Inflammatory macrophage treated with lipopolysaccharide for 4 hours (primary cell): ENCODE measurements at regions not wholly inside any gene's neighbourhood (a gene's known extent, or its start where the extent isn't known, plus 50 kb on each side); places are given as distances from the start of the nearest gene placed in this dataset.
"Not testable (repeated sequence)": the region's sequence is repeated elsewhere in the genome, so short reads cannot be mapped to it uniquely, and the experiment has no call there.

Source experiments
- DNase-seq: peaks from one replicate; pipeline ENCODE4 v3.0.0-alpha.2; 2020

- DNase-seq: peak; percentile 53
Measured at GRCh38 chr22:25281675-25282345, 62.4 kb downstream of the CRYBB2 start.

- no peak for DNase-seq
Measured at GRCh38 chr22:25282346-25282670, 62.9 kb downstream of the CRYBB2 start.

- no peak for DNase-seq
Measured at GRCh38 chr22:25282671-25283561, 63.5 kb downstream of the CRYBB2 start.

GRCh38 chr22:25288481-25288880 lies 69.0 kb downstream of the CRYBB2 start:
- not testable (repeated sequence) for DNase-seq

- DNase-seq: not testable (repeated sequence)
Measured at GRCh38 chr22:25301912-25302311, 82.5 kb downstream of the CRYBB2 start.

- DNase-seq: not testable (repeated sequence)
Measured at GRCh38 chr22:25309586-25309985, 90.1 kb downstream of the CRYBB2 start.

GRCh38 chr22:25311924-25312323 lies 92.5 kb downstream of the CRYBB2 start:
- DNase-seq: not testable (repeated sequence)

GRCh38 chr22:25318081-25318823 lies 98.8 kb downstream of the CRYBB2 start:
- no peak for DNase-seq

GRCh38 chr22:25327018-25327755 lies 107.7 kb downstream of the CRYBB2 start:
- no peak for DNase-seq

GRCh38 chr22:25331050-25331449 lies 111.6 kb downstream of the CRYBB2 start:
- DNase-seq: no peak

- DNase-seq: not testable (repeated sequence)
Measured at GRCh38 chr22:25331911-25332310, 112.5 kb downstream of the CRYBB2 start.

- DNase-seq: no peak
Measured at GRCh38 chr22:25332386-25332785, 112.9 kb downstream of the CRYBB2 start.

- peak; percentile 53 for DNase-seq
Measured at GRCh38 chr22:25334162-25334490, 114.7 kb downstream of the CRYBB2 start.

- DNase-seq: not testable (repeated sequence)
Measured at GRCh38 chr22:25334631-25335030, 115.2 kb downstream of the CRYBB2 start.

GRCh38 chr22:25335276-25335675 lies 115.8 kb downstream of the CRYBB2 start:
- DNase-seq: not testable (repeated sequence)

- DNase-seq: not testable (repeated sequence)
Measured at GRCh38 chr22:25340536-25340935, 121.1 kb downstream of the CRYBB2 start.

GRCh38 chr22:25344366-25344765 lies 124.9 kb downstream of the CRYBB2 start:
- not testable (repeated sequence) for DNase-seq

- DNase-seq: no peak
Measured at GRCh38 chr22:25346859-25347751, 127.7 kb downstream of the CRYBB2 start.

- DNase-seq: no peak
Measured at GRCh38 chr22:25347752-25348102, 128.3 kb downstream of the CRYBB2 start.

- no peak for DNase-seq
Measured at GRCh38 chr22:25348391-25348790, 129.0 kb downstream of the CRYBB2 start.

GRCh38 chr22:25348996-25349395 lies 129.6 kb downstream of the CRYBB2 start:
- DNase-seq: not testable (repeated sequence)

- no peak for DNase-seq
Measured at GRCh38 chr22:25350551-25350971, 131.1 kb downstream of the CRYBB2 start.
